RWPE1 (cell line): ENCODE measurements at regions not wholly inside any gene's neighbourhood (a gene's known extent, or its start where the extent isn't known, plus 50 kb on each side); places are given as distances from the start of the nearest gene placed in this dataset.
A peak's percentile ranks its signal among the peaks of the same experiment; 100 is the strongest.

ENCODE experiments used
- CTCF ChIA-PET: fragments of 350-600 bp; sonication (Branson Sonifier 250); formaldehyde crosslinking; extraction: SDS; loops from one replicate; lab custom pipeline; 2021; lab: Yijun Ruan, JAX
- POLR2A ChIA-PET: fragments of 400-600 bp; formaldehyde crosslinking; extraction: SDS; loops from one replicate; lab custom pipeline; 2020; ENCODE audit warnings: antibody characterized with exemption; ENCODE audit not compliant: low non-redundant PET; lab: Yijun Ruan, JAX
- DNase-seq: peaks from one replicate; pipeline ENCODE4 v3.0.0; 2012; ENCODE audit warnings: low spot score
- H3K27ac ChIP-seq: fragments of 450-650 bp; 2 replicates; pipeline ENCODE4 v1.5.1; 2017
- CTCF ChIP-seq: fragments of 450-650 bp; conservative IDR thresholded peaks from 2 replicates; pipeline ENCODE4 v1.5.1; 2017; ENCODE audit warnings: low read depth, mild to moderate bottlenecking

GRCh38 chr9:87337335-87338087 lies 160.2 kb upstream of the DAPK1 start:
- TF ChIP-seq CTCF = no peak
- H3K27ac ChIP-seq = no peak overlapping the region
- CTCF ChIA-PET = interaction anchor here (0.6 to 2.9 kb wide), 11 partner anchors 9 to 808 kb away, joined by 3 to 24 read pairs (median 3); no protein-coding TSS in a partner anchor
- POLR2A ChIA-PET = interaction anchor here (0.6 kb wide), 1 partner anchor 1348 kb away, joined by 3 read pairs; no protein-coding TSS in a partner anchor
- DNase-seq = no peak

GRCh38 chr9:87338088-87338989 lies 159.3 kb upstream of the DAPK1 start:
- CTCF ChIA-PET = interaction anchor here (0.6 to 2.9 kb wide), 9 partner anchors 10 to 1135 kb away, joined by 3 to 24 read pairs (median 4); no protein-coding TSS in a partner anchor

GRCh38 chr9:87340391-87340790 lies 157.3 kb upstream of the DAPK1 start:
- H3K27ac ChIP-seq = no peak overlapping the region
- no peak for DNase-seq
- no peak for TF ChIP-seq CTCF
- ChIA-PET POLR2A (no interaction called here), CTCF (no interaction called here)

More at GRCh38 chr9:87338088-87338989, 159.3 kb upstream of the DAPK1 start:
- POLR2A ChIA-PET = no interaction called here
- no peak for DNase-seq
- TF ChIP-seq CTCF = no peak
- H3K27ac ChIP-seq = no peak overlapping the region

- no peak for DNase-seq
- ChIA-PET POLR2A (no interaction called here), CTCF (interaction anchor here (0.6 to 2.5 kb wide), 4 partner anchors 91 to 360 kb away, joined by 3 to 9 read pairs (median 4); no protein-coding TSS in a partner anchor)
- TF ChIP-seq CTCF = no peak
- peak overlapping the region; percentile 82 for H3K27ac ChIP-seq
These were observed 154.9 kb upstream of the DAPK1 start for GRCh38 chr9:87342743-87343142.

- ChIA-PET CTCF (interaction anchor here (0.6 to 2.5 kb wide), 3 partner anchors 83 to 319 kb away, joined by 4 to 9 read pairs (median 7); no protein-coding TSS in a partner anchor), POLR2A (no interaction called here)
- peak; percentile 38 for DNase-seq
- H3K27ac ChIP-seq = peak overlapping the region; percentile 82
- no peak for TF ChIP-seq CTCF
These were observed 153.7 kb upstream of the DAPK1 start for GRCh38 chr9:87343816-87344430.
